HG02943 (cell line): ENCODE measurements at regions not wholly inside any gene's neighbourhood (a gene's known extent, or its start where the extent isn't known, plus 50 kb on each side); places are given as distances from the start of the nearest gene placed in this dataset.
"Not testable (repeated sequence)": the region's sequence is repeated elsewhere in the genome, so short reads cannot be mapped to it uniquely, and the experiment has no call there.

Experiments used
- ATAC-seq: cut with Tn5 transposase; IDR thresholded peaks from one replicate; pipeline ENCODE4 v1.9.1; 2021; ENCODE audit warnings: mild to moderate bottlenecking, low read depth, moderate library complexity; ENCODE audit not compliant: unreplicated experiment

- no peak for ATAC-seq
Observed at GRCh38 chr2:236818281-236819045, 248.8 kb downstream of the ACKR3 start.

GRCh38 chr2:236819275-236820002 is 249.8 kb downstream of the ACKR3 start:
- no peak for ATAC-seq

- ATAC-seq, result no peak
Observed at GRCh38 chr2:236820763-236821344, 251.2 kb downstream of the ACKR3 start.

- ATAC-seq, result no peak
Observed at GRCh38 chr2:236823041-236823629, 253.5 kb downstream of the ACKR3 start.

GRCh38 chr2:236823963-236824362 is 254.3 kb downstream of the ACKR3 start:
- ATAC-seq, result no peak

GRCh38 chr2:236824836-236825235 is 255.2 kb downstream of the ACKR3 start:
- ATAC-seq, result no peak

- no peak for ATAC-seq
Observed at GRCh38 chr2:236825989-236826510, 256.4 kb downstream of the ACKR3 start.

GRCh38 chr2:236826606-236827156 is 257.1 kb downstream of the ACKR3 start:
- no peak for ATAC-seq

GRCh38 chr2:236827997-236828396 is 257.7 kb upstream of the COPS8 start:
- no peak for ATAC-seq

GRCh38 chr2:236828820-236829219 is 256.9 kb upstream of the COPS8 start:
- no peak for ATAC-seq

- no peak for ATAC-seq
Observed at GRCh38 chr2:236830926-236831325, 254.8 kb upstream of the COPS8 start.

- no peak for ATAC-seq
Observed at GRCh38 chr2:236831698-236832097, 254.0 kb upstream of the COPS8 start.

GRCh38 chr2:236833501-236834073 is 252.1 kb upstream of the COPS8 start:
- ATAC-seq, result no peak

- ATAC-seq, result no peak
Observed at GRCh38 chr2:236834284-236834683, 251.4 kb upstream of the COPS8 start.

- ATAC-seq, result no peak
Observed at GRCh38 chr2:236835307-236836024, 250.2 kb upstream of the COPS8 start.

GRCh38 chr2:236836028-236836427 is 249.7 kb upstream of the COPS8 start:
- ATAC-seq, result not testable (repeated sequence)

GRCh38 chr2:236840215-236840614 is 245.5 kb upstream of the COPS8 start:
- ATAC-seq, result no peak

- ATAC-seq, result no peak
Observed at GRCh38 chr2:236840857-236841256, 244.8 kb upstream of the COPS8 start.

GRCh38 chr2:236841389-236841788 is 244.3 kb upstream of the COPS8 start:
- no peak for ATAC-seq
